Activated naive CD8-positive, alpha-beta T cell treated with anti-CD3 and anti-CD28 coated beads, Interleukin-2, amount 50 U/mL, for 24 hours (primary cell): ENCODE measurements at regions not wholly inside any gene's neighbourhood (a gene's known extent, or its start where the extent isn't known, plus 50 kb on each side); places are given as distances from the start of the nearest gene placed in this dataset.

ENCODE experiments used
- ATAC-seq: fragments of 150-1000 bp; cut with Tn5 transposase; one replicate; pipeline ENCODE4 v1.10.0; 2021
- DNase-seq: peaks from one replicate; pipeline ENCODE4 v3.0.0; 2021
- H3K27ac Mint-ChIP-seq: one replicate; pipeline ENCODE4 v1.8.0; 2021; ENCODE audit warnings: mild to moderate bottlenecking, mixed read lengths
- H3K27me3 Mint-ChIP-seq: one replicate; pipeline ENCODE4 v1.8.0; 2021; ENCODE audit warnings: mixed read lengths
- H3K36me3 Mint-ChIP-seq: one replicate; pipeline ENCODE4 v1.8.0; 2021; ENCODE audit warnings: low read depth, mixed read lengths
- H3K4me1 Mint-ChIP-seq: one replicate; pipeline ENCODE4 v1.8.0; 2021; ENCODE audit warnings: mixed read lengths
- H3K4me3 Mint-ChIP-seq: one replicate; pipeline ENCODE4 v1.8.0; 2021; ENCODE audit warnings: mild to moderate bottlenecking, moderate library complexity, mixed read lengths
- H3K9me3 Mint-ChIP-seq: one replicate; pipeline ENCODE4 v1.8.0; 2021; ENCODE audit warnings: mixed read lengths

GRCh38 chr2:120452945-120453634 lies 107.2 kb downstream of the INHBB start:
- Mint-ChIP-seq H3K36me3 (no peaks in the 10 kb centered on the region), H3K9me3 (peaks cover 13% of the 10 kb centered on the region), H3K4me3 (no peak overlapping the region), H3K27me3 (no peaks in the 10 kb centered on the region), H3K27ac (no peak overlapping the region), H3K4me1 (no peaks in the 10 kb centered on the region)
- ATAC-seq (no peak), DNase-seq (no peak)

- no peak for ATAC-seq
- Mint-ChIP-seq H3K27me3 (no peaks in the 10 kb centered on the region), H3K9me3 (peaks cover 18% of the 10 kb centered on the region), H3K4me3 (no peak overlapping the region), H3K4me1 (no peaks in the 10 kb centered on the region), H3K27ac (no peak overlapping the region), H3K36me3 (no peaks in the 10 kb centered on the region)
- DNase-seq: no peak
Measured at GRCh38 chr2:120453635-120453998, 107.7 kb downstream of the INHBB start.

DNA sequence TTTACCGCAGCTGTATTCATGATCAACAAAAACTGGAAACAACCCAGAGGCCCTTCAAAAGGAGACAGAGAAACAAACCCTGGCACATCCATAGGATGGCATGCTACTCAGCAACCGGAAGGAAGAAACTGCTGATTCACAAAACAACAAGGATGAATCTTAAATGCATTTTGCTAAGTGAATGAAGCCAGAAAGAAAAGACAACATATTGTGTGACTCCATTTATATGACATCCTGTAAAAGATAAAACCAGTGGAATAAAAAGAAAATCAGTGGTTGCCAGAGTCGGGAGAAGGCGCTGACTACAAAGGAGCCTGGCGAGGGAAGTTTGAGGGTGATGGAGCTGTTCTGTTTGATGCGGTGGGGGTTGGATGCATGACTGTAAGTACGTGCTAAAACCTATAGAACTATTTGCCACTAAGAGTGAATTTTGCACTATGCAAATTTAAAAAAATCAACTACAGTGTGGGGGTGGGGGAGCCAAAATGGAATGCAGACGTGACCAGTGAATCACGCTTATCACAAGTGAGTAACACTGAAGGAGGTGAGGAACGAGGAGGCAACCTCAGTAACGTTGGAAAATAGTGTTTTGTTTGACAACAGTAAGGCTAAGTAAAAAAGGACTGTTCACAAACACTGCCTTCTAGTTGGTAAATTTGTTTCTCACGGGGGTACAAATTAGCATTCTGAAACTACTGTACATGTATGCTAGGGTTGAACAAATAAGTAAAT lies 108.9 kb downstream of the INHBB start:
- H3K9me3 Mint-ChIP-seq: peaks cover 26% of the 10 kb centered on the region

DNA sequence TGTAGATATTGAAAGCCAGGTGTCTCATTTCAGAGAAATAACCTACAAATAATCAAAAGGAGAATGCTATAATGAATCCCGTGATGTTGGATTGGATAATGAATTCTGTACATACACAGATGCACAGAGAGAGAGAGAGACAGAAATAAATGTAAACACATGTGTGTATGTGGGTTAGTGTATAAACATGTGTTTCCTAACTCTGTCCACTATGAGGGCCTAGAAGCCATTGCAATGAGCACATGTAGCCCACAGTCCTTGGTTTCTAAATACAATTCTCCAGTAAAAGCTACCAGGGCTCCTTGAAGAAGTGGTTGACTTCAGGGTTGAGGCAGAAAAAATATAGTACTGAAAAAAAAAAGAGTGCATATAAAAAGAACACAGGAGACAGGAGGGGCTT lies 109.5 kb downstream of the INHBB start:
- ATAC-seq (no peak), DNase-seq (no peak)
- Mint-ChIP-seq H3K27ac (no peak overlapping the region), H3K4me3 (no peak overlapping the region), H3K4me1 (no peaks in the 10 kb centered on the region), H3K36me3 (no peaks in the 10 kb centered on the region), H3K9me3 (peaks cover 26% of the 10 kb centered on the region), H3K27me3 (peaks cover 4% of the 10 kb centered on the region)

More for the DNA sequence above, 108.9 kb downstream of the INHBB start:
- ATAC-seq (no peak), DNase-seq (no peak)
- Mint-ChIP-seq H3K4me3 (no peak overlapping the region), H3K4me1 (no peaks in the 10 kb centered on the region), H3K36me3 (no peaks in the 10 kb centered on the region), H3K27me3 (peaks cover 4% of the 10 kb centered on the region), H3K27ac (no peak overlapping the region)

DNA sequence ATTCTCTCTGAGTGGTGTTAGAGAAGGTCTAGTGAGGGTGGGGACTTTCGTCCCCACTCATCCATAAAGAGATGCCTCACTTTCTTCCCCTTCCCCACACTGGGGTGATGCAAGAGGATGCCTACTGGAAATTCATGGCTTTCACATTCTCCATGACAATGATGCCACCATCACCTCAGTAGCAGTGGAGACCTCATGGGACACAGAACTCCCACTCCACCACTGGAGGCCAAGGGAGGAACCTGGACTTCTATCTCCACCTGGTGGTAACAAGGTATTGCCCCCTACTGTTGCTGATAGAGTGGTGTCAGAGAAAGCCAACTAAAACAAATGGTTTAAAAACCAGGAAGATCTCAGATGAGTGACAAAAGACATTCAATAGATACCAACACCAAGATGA lies 110.9 kb downstream of the INHBB start:
- Mint-ChIP-seq H3K4me1 (no peaks in the 10 kb centered on the region), H3K4me3 (no peak overlapping the region), H3K36me3 (no peaks in the 10 kb centered on the region), H3K27ac (no peak overlapping the region), H3K27me3 (peaks cover 4% of the 10 kb centered on the region), H3K9me3 (peaks cover 26% of the 10 kb centered on the region)
- no peak for ATAC-seq
- no peak for DNase-seq

- Mint-ChIP-seq H3K9me3 (peaks cover 26% of the 10 kb centered on the region), H3K36me3 (no peaks in the 10 kb centered on the region), H3K4me3 (no peak overlapping the region), H3K4me1 (no peaks in the 10 kb centered on the region), H3K27ac (no peak overlapping the region), H3K27me3 (peaks cover 4% of the 10 kb centered on the region)
- DNase-seq (no peak), ATAC-seq (no peak)
Measured at GRCh38 chr2:120460511-120460910, 114.6 kb downstream of the INHBB start.

DNA sequence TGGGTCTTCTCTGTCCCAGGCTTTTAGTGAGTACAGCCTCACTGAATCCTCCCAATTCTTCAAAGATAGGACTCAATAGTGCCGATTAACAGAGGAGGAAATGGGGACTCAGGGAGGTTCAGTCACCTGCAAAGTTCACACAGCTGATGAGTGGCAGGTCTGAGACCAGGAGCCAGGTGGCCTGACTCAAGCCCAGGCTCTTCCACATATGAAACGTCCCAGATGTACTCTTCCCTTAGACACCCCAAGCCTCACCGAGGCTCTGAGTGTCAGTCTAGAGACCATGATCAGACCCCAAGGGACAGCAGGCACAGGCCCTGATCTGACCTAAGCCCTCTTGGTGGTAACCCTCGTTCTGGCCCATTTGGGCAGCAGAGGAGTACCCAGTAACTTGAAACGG lies 115.2 kb downstream of the INHBB start:
- H3K4me3 Mint-ChIP-seq: no peak overlapping the region
- DNase-seq (no peak), ATAC-seq (no peak)
- no peaks in the 10 kb centered on the region for H3K4me1 Mint-ChIP-seq
- H3K9me3 Mint-ChIP-seq: peaks cover 26% of the 10 kb centered on the region
- no peak overlapping the region for H3K27ac Mint-ChIP-seq
- H3K36me3 Mint-ChIP-seq: no peaks in the 10 kb centered on the region
- H3K27me3 Mint-ChIP-seq: peaks cover 4% of the 10 kb centered on the region

- Mint-ChIP-seq H3K27ac (no peak overlapping the region), H3K9me3 (peaks cover 26% of the 10 kb centered on the region), H3K36me3 (no peaks in the 10 kb centered on the region), H3K27me3 (peaks cover 4% of the 10 kb centered on the region), H3K4me1 (no peaks in the 10 kb centered on the region), H3K4me3 (no peak overlapping the region)
- ATAC-seq: no peak
- DNase-seq: no peak
Measured at GRCh38 chr2:120461546-120462537, 115.9 kb downstream of the INHBB start.

- H3K27ac Mint-ChIP-seq: no peak overlapping the region
- no peak for ATAC-seq
- no peaks in the 10 kb centered on the region for H3K36me3 Mint-ChIP-seq
- no peak overlapping the region for H3K4me3 Mint-ChIP-seq
- H3K27me3 Mint-ChIP-seq: peaks cover 4% of the 10 kb centered on the region
- no peak for DNase-seq
- H3K4me1 Mint-ChIP-seq: no peaks in the 10 kb centered on the region
- H3K9me3 Mint-ChIP-seq: peaks cover 9% of the 10 kb centered on the region
Measured at GRCh38 chr2:120463527-120463926, 117.6 kb downstream of the INHBB start.

GRCh38 chr2:120463996-120464395 lies 118.1 kb downstream of the INHBB start:
- Mint-ChIP-seq H3K4me1 (no peaks in the 10 kb centered on the region), H3K27me3 (peaks cover 4% of the 10 kb centered on the region), H3K27ac (no peak overlapping the region), H3K9me3 (peaks cover 4% of the 10 kb centered on the region), H3K4me3 (no peak overlapping the region), H3K36me3 (no peaks in the 10 kb centered on the region)
- no peak for ATAC-seq
- no peak for DNase-seq

DNA sequence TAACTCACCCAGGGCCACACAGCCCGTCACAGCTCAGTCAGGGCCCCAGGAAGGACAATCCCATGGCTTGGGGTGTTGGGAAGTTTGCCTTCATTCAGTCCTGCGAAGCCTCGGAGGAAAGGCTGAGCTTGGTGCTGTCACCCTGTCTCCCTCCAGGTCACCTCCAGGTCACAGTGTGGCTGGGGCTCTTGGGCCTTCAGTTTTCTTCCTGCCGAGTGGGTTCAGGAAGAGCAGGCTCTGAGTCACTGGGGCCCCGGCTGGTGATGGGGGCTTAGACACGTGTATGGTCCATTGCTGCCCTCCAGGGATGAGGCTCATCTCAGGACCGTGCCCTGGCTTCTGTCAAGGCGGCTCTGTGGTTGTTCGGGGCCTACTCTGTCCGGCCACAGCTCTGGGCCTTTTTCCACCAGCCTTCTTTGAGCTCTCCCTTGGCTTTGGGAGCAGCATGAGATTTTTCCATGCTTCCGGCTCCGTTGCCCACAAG lies 118.6 kb downstream of the INHBB start:
- no peak overlapping the region for H3K4me3 Mint-ChIP-seq
- no peaks in the 10 kb centered on the region for H3K4me1 Mint-ChIP-seq
- peaks cover under 1% of the 10 kb centered on the region for H3K27me3 Mint-ChIP-seq
- DNase-seq: no peak
- no peaks in the 10 kb centered on the region for H3K36me3 Mint-ChIP-seq
- no peaks in the 10 kb centered on the region for H3K9me3 Mint-ChIP-seq
- H3K27ac Mint-ChIP-seq: no peak overlapping the region
- no peak for ATAC-seq

GRCh38 chr2:120465012-120465700 lies 119.2 kb downstream of the INHBB start:
- DNase-seq (no peak), ATAC-seq (no peak)
- H3K4me3 Mint-ChIP-seq: no peak overlapping the region
- H3K4me1 Mint-ChIP-seq: no peaks in the 10 kb centered on the region
- H3K27me3 Mint-ChIP-seq: no peaks in the 10 kb centered on the region
- H3K9me3 Mint-ChIP-seq: no peaks in the 10 kb centered on the region
- no peak overlapping the region for H3K27ac Mint-ChIP-seq
- no peaks in the 10 kb centered on the region for H3K36me3 Mint-ChIP-seq

GRCh38 chr2:120465701-120465988 lies 119.7 kb downstream of the INHBB start:
- Mint-ChIP-seq H3K9me3 (no peaks in the 10 kb centered on the region), H3K27me3 (no peaks in the 10 kb centered on the region), H3K36me3 (no peaks in the 10 kb centered on the region), H3K4me1 (no peaks in the 10 kb centered on the region), H3K4me3 (no peak overlapping the region), H3K27ac (no peak overlapping the region)
- no peak for DNase-seq
- no peak for ATAC-seq

DNA sequence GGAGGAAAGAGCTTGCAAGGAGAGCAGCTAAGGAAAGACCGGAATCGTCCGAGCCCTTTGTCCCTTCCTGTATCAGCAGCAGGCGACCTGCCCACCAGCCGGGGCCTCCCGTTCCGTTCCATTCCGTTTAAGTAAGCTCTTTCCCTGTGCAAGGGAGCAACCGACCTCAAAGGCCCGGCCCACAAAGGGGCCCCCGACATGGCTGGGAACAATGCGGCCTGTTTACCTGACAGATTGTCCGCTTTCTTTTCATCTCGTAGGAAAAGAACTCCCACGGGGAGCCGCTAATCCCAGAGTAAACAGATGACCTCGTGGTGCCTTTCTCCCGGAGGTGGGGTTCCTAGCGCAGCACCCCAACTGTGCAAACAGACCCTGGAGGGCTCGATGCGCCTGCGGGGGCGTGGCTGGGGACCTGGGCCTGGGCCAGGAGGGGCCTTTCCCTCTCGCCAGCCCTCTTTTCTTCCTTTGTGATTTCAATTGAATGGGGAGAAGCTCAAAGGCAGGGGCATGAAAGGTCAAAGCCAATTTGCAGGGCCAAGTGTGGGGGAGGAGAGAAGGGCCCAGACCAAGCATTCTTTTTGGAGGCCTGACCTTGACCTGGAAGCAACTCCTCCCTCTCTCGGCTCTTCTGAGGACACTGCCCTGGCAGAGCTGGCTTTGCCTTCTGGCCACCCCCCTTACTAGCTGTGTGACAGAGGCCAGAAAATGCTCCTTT lies 120.2 kb downstream of the INHBB start:
- no peaks in the 10 kb centered on the region for H3K9me3 Mint-ChIP-seq
- no peaks in the 10 kb centered on the region for H3K36me3 Mint-ChIP-seq
- H3K4me3 Mint-ChIP-seq: no peak overlapping the region
- DNase-seq: no peak
- no peak for ATAC-seq
- no peak overlapping the region for H3K27ac Mint-ChIP-seq
- no peaks in the 10 kb centered on the region for H3K27me3 Mint-ChIP-seq
- H3K4me1 Mint-ChIP-seq: no peaks in the 10 kb centered on the region
